Limb (tissue), 2 donors: ENCODE measurements at regions not wholly inside any gene's neighbourhood (a gene's known extent, or its start where the extent isn't known, plus 50 kb on each side); places are given as distances from the start of the nearest gene placed in this dataset.
A peak's percentile ranks its signal among the peaks of the same experiment; 100 is the strongest.
"Not testable (repeated sequence)": the region's sequence is repeated elsewhere in the genome, so short reads cannot be mapped to it uniquely, and the experiment has no call there.

Experiments used
- DNase-seq, 2 donors: peaks; one replicate each; pipeline ENCODE4 v3.0.0-alpha.2; 2016; ENCODE audit errors: extremely low spot score in 2 of 2

- DNase-seq, result no peak
Observed at GRCh38 chr17:11182430-11182829, 58.6 kb upstream of the SHISA6 start.

- no peak for DNase-seq
Observed at GRCh38 chr17:11178581-11178980, 62.4 kb upstream of the SHISA6 start.

GRCh38 chr17:11177340-11177739, 63.7 kb upstream of the SHISA6 start:
- no peak for DNase-seq

GRCh38 chr17:11176549-11176948, 64.5 kb upstream of the SHISA6 start:
- no peak for DNase-seq

GRCh38 chr17:11170881-11171280, 70.1 kb upstream of the SHISA6 start:
- DNase-seq, result no peak

- no peak for DNase-seq
Observed at GRCh38 chr17:11151818-11152425, 89.1 kb upstream of the SHISA6 start.

- not testable (repeated sequence) for DNase-seq
Observed at GRCh38 chr17:11150906-11151511, 90.0 kb upstream of the SHISA6 start.

- DNase-seq, result peak; percentile 41 to 51
Observed at GRCh38 chr17:11144358-11145233, 96.4 kb upstream of the SHISA6 start.

- DNase-seq, result no peak
Observed at GRCh38 chr17:11142231-11142630, 98.8 kb upstream of the SHISA6 start.

- no peak for DNase-seq
Observed at GRCh38 chr17:11140501-11140900, 100.5 kb upstream of the SHISA6 start.

GRCh38 chr17:11140043-11140442, 101.0 kb upstream of the SHISA6 start:
- DNase-seq, result peak; percentile 48 to 80

- no peak for DNase-seq
Observed at GRCh38 chr17:11138023-11138422, 103.0 kb upstream of the SHISA6 start.

GRCh38 chr17:11135819-11136218, 105.2 kb upstream of the SHISA6 start:
- no peak for DNase-seq

GRCh38 chr17:11130367-11130766, 110.6 kb upstream of the SHISA6 start:
- DNase-seq, result no peak

GRCh38 chr17:11122908-11123307, 118.1 kb upstream of the SHISA6 start:
- DNase-seq, result peak in 1 of 2 donors; percentile 47

- no peak for DNase-seq
Observed at GRCh38 chr17:11121341-11121985, 119.5 kb upstream of the SHISA6 start.

GRCh38 chr17:11109106-11109505, 131.9 kb upstream of the SHISA6 start:
- DNase-seq, result no peak

GRCh38 chr17:11105141-11105540, 135.9 kb upstream of the SHISA6 start:
- DNase-seq, result no peak

GRCh38 chr17:11097121-11097520, 143.9 kb upstream of the SHISA6 start:
- no peak for DNase-seq

GRCh38 chr17:11094331-11094730, 146.7 kb upstream of the SHISA6 start:
- DNase-seq, result peak in 1 of 2 donors; percentile 13

GRCh38 chr17:11086646-11087340, 154.2 kb upstream of the SHISA6 start:
- peak in 1 of 2 donors; percentile 16 for DNase-seq
